Tibial nerve (tissue), 3 donors: ENCODE measurements at regions not wholly inside any gene's neighbourhood (a gene's known extent, or its start where the extent isn't known, plus 50 kb on each side); places are given as distances from the start of the nearest gene placed in this dataset.

Source experiments
- POLR2A ChIP-seq, 2 donors: fragments of 450-650 bp; IDR thresholded peaks; one replicate each; pipeline ENCODE4 v1.6.1; 2017; ENCODE audit warnings: antibody characterized with exemption in 2 of 2, mild to moderate bottlenecking in 2 of 2, moderate library complexity in 2 of 2
- TF ChIP-seq, protein P1 (sequence below), 5 experiments: fragments of 200-600 bp in 3 of 5; fragments of 450-650 bp in 2 of 5; sonication (generic) in 3 of 5; IDR thresholded peaks; one replicate each; pipeline ENCODE4 v1.5.1; 2016 to 2019; ENCODE audit warnings: antibody characterized with exemption in 5 of 5, mild to moderate bottlenecking in 3 of 5, moderate library complexity in 2 of 5

DNA sequence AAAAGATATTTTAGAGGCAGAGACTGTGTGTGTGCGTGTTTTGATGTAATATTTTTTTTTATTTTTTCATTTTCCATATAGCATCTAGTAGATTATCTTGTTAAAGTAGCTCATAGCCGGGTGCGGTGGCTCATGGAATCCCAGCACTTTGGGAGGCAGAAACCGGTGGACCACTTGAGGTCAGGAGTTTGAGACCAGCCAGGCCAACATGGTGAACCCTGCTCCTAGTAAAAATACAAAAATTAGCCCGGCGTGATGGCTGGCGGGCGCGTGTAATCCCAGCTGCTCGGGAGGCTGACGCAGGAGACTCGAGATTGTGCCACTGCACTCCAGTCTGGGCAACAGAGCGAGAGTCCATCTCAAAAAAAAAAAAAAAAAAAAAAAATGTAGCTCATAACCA, 1481.2 kb upstream of the CADM2 start:
- TF ChIP-seq, protein P1, sequence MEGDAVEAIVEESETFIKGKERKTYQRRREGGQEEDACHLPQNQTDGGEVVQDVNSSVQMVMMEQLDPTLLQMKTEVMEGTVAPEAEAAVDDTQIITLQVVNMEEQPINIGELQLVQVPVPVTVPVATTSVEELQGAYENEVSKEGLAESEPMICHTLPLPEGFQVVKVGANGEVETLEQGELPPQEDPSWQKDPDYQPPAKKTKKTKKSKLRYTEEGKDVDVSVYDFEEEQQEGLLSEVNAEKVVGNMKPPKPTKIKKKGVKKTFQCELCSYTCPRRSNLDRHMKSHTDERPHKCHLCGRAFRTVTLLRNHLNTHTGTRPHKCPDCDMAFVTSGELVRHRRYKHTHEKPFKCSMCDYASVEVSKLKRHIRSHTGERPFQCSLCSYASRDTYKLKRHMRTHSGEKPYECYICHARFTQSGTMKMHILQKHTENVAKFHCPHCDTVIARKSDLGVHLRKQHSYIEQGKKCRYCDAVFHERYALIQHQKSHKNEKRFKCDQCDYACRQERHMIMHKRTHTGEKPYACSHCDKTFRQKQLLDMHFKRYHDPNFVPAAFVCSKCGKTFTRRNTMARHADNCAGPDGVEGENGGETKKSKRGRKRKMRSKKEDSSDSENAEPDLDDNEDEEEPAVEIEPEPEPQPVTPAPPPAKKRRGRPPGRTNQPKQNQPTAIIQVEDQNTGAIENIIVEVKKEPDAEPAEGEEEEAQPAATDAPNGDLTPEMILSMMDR (IDR thresholded peaks at IDR 0.05) = no peak
- no peak for TF ChIP-seq POLR2A (IDR thresholded peaks at IDR 0.05)
